K562 (cell line): ENCODE measurements at regions not wholly inside any gene's neighbourhood (a gene's known extent, or its start where the extent isn't known, plus 50 kb on each side); places are given as distances from the start of the nearest gene placed in this dataset.
A peak's percentile ranks its signal among the peaks of the same experiment; 100 is the strongest.

ENCODE experiments used
- ARID4B ChIP-seq: sonication (generic); formaldehyde crosslinking; IDR thresholded peaks from 2 replicates; pipeline ENCODE4 v1.8.0; 2022; ENCODE audit warnings: mild to moderate bottlenecking, missing genetic modification reagents
- DLX4 ChIP-seq: fragments of 250-450 bp; sonication (Bioruptor Pico); IDR thresholded peaks from 2 replicates; pipeline ENCODE4 v1.6.1; 2021; ENCODE audit warnings: mild to moderate bottlenecking
- ELK3 ChIP-seq: fragments of 450-650 bp; formaldehyde crosslinking; IDR thresholded peaks from 2 replicates; pipeline ENCODE4 v1.4.0; 2020; ENCODE audit warnings: mild to moderate bottlenecking
- EP300 ChIP-seq: IDR thresholded peaks from 2 replicates; pipeline ENCODE4 v1.6.1; 2012; ENCODE audit warnings: low read length, improper control_type of control experiment
- ETS1 ChIP-seq: conservative IDR thresholded peaks from 2 replicates; pipeline ENCODE4 v1.6.1; 2011; ENCODE audit warnings: low read depth, mild to moderate bottlenecking, low read length; ENCODE audit not compliant: control insufficient read depth
- EZH2 ChIP-seq: IDR thresholded peaks from 2 replicates; pipeline ENCODE4 v1.6.1; 2012; ENCODE audit warnings: low read depth, mild to moderate bottlenecking, inconsistent platforms, low read length, borderline replicate concordance
- HES1 ChIP-seq: fragments of 450-650 bp; IDR thresholded peaks from 2 replicates; pipeline ENCODE4 v1.6.1; 2016; ENCODE audit warnings: low read depth, mild to moderate bottlenecking, moderate library complexity
- IRF2 ChIP-seq: sonication (generic); formaldehyde crosslinking; IDR thresholded peaks from 2 replicates; pipeline ENCODE4 v1.8.1; 2022; ENCODE audit warnings: mild to moderate bottlenecking, missing genetic modification reagents
- JUNB ChIP-seq: fragments of 450-650 bp; formaldehyde crosslinking; conservative IDR thresholded peaks from 2 replicates; pipeline ENCODE4 v1.4.0; 2020; ENCODE audit warnings: mild to moderate bottlenecking
- POLR2A ChIP-seq: fragments of 450-650 bp; conservative IDR thresholded peaks from 2 replicates; pipeline ENCODE4 v1.6.1; 2016
- RAD21 ChIP-seq, 2 experiments: fragments of 250-450 bp in 1 of 2; fragments of 450-650 bp in 1 of 2; sonication (Bioruptor Pico) in 1 of 2; formaldehyde crosslinking in 1 of 2; IDR thresholded peaks in 1 of 2; conservative IDR thresholded peaks in 1 of 2; 2 replicates each; pipeline versions ENCODE4 v1.4.0 to v1.8.0; 2020 to 2022; ENCODE audit warnings: mild to moderate bottlenecking in 2 of 2, moderate library complexity in 1 of 2
- RBM39 ChIP-seq: fragments of 200-400 bp; formaldehyde crosslinking; optimal IDR thresholded peaks from 2 replicates; pipeline ENCODE3; 2018; ENCODE audit warnings: low read depth, low read length
- RCOR1 ChIP-seq, 2 experiments: IDR thresholded peaks; 2 replicates each; pipeline ENCODE4 v1.6.1; 2012; ENCODE audit warnings: low read depth in 2 of 2, low read length in 2 of 2, borderline replicate concordance in 1 of 2, improper control_type of control experiment in 1 of 2
- SIN3B ChIP-seq: fragments of 450-650 bp; IDR thresholded peaks from 2 replicates; pipeline ENCODE4 v1.6.1; 2017; ENCODE audit warnings: low read depth, mild to moderate bottlenecking, moderate library complexity
- TFAP4 ChIP-seq: sonication (generic); formaldehyde crosslinking; IDR thresholded peaks from 2 replicates; pipeline ENCODE4 v1.8.0; 2022; ENCODE audit warnings: missing genetic modification reagents, mild to moderate bottlenecking, moderate library complexity, borderline replicate concordance
- ZBTB5 ChIP-seq: fragments of 450-650 bp; IDR thresholded peaks from 2 replicates; pipeline ENCODE4 v1.6.1; 2017; ENCODE audit warnings: antibody characterized with exemption
- ZKSCAN8 ChIP-seq: fragments of 200-800 bp; sonication (Bioruptor generic); IDR thresholded peaks from 2 replicates; pipeline ENCODE4 v1.6.1; 2016; ENCODE audit warnings: missing genetic modification characterization, missing compliant biosample characterization
- ZSCAN32 ChIP-seq: fragments of 450-650 bp; formaldehyde crosslinking; IDR thresholded peaks from 2 replicates; pipeline ENCODE4 v1.4.0; 2020; ENCODE audit warnings: mild to moderate bottlenecking, moderate library complexity

GRCh38 chr6:168884646-168885086 is 369.0 kb downstream of the THBS2 start (continued):
- no peak for TF ChIP-seq EP300
- peak; percentile 75 to 92 for TF ChIP-seq RAD21 (CRISPR knock-in tag; conservative IDR thresholded peaks at IDR 0.05 in 1 of 2, IDR thresholded peaks at IDR 0.05 in 1 of 2)
- TF ChIP-seq IRF2 (CRISPR knock-in tag), result no peak
- no peak for TF ChIP-seq DLX4
- TF ChIP-seq ZSCAN32 (CRISPR knock-in tag), result no peak
- no peak for TF ChIP-seq ZKSCAN8 (CRISPR knock-in tag)
- TF ChIP-seq ARID4B (CRISPR knock-in tag), result no peak
- TF ChIP-seq SIN3B, result no peak
- TF ChIP-seq JUNB, result no peak
- no peak for TF ChIP-seq ELK3 (CRISPR knock-in tag)
- no peak for TF ChIP-seq POLR2A
- TF ChIP-seq HES1, result no peak
- no peak for TF ChIP-seq RCOR1 (IDR thresholded peaks at IDR 0.05; ENCODE audit: borderline replicate concordance in 1 of 2, low read depth in 2 of 2, low read length in 2 of 2)
- peak; percentile 80; the same call in 1 of the 2 replicates for TF ChIP-seq EZH2
- TF ChIP-seq TFAP4 (CRISPR knock-in tag), result peak; percentile 26; the same call in 1 of the 2 replicates
- 0 out of 2 replicates have a peak, but pooled peaks have one; percentile 40 for TF ChIP-seq ETS1
- no peak for TF ChIP-seq ZBTB5
- no peak for TF ChIP-seq RBM39
